ENCODE measurements at regions not wholly inside any gene's neighbourhood (a gene's known extent, or its start where the extent isn't known, plus 50 kb on each side); places are given as distances from the start of the nearest gene placed in this dataset.
"Not testable (repeated sequence)": the region's sequence is repeated elsewhere in the genome, so short reads cannot be mapped to it uniquely, and the experiment has no call there.

GRCh38 chr11:96447208-96448110, 57.6 kb downstream of the JRKL start:
- no peak for DNase-seq

- DNase-seq, result no peak
Measured at GRCh38 chr11:96448225-96448624, 58.4 kb downstream of the JRKL start.

- DNase-seq, result no peak
Measured at GRCh38 chr11:96456111-96456510, 66.3 kb downstream of the JRKL start.

- no peak for DNase-seq
Measured at GRCh38 chr11:96459751-96460150, 69.9 kb downstream of the JRKL start.

GRCh38 chr11:96461871-96462270, 72.1 kb downstream of the JRKL start:
- DNase-seq, result no peak

GRCh38 chr11:96464700-96465307, 75.0 kb downstream of the JRKL start:
- peak; percentile 47 to 66 for DNase-seq

GRCh38 chr11:96465512-96465911, 75.7 kb downstream of the JRKL start:
- DNase-seq, result no peak

- DNase-seq, result no peak
Measured at GRCh38 chr11:96466607-96467006, 76.8 kb downstream of the JRKL start.

GRCh38 chr11:96469776-96470175, 80.0 kb downstream of the JRKL start:
- no peak for DNase-seq

- DNase-seq, result no peak
Measured at GRCh38 chr11:96470521-96470920, 80.7 kb downstream of the JRKL start.

GRCh38 chr11:96472085-96472484, 82.3 kb downstream of the JRKL start:
- no peak for DNase-seq

- no peak for DNase-seq
Measured at GRCh38 chr11:96474263-96474662, 84.5 kb downstream of the JRKL start.

GRCh38 chr11:96481204-96481603, 91.4 kb downstream of the JRKL start:
- DNase-seq, result no peak

GRCh38 chr11:96481771-96482170, 92.0 kb downstream of the JRKL start:
- no peak for DNase-seq

- DNase-seq, result no peak
Measured at GRCh38 chr11:96482193-96482592, 92.4 kb downstream of the JRKL start.

- no peak for DNase-seq
Measured at GRCh38 chr11:96483374-96483955, 93.7 kb downstream of the JRKL start.

GRCh38 chr11:96484361-96484760, 94.5 kb downstream of the JRKL start:
- DNase-seq, result no peak

- no peak for DNase-seq
Measured at GRCh38 chr11:96486890-96487611, 97.2 kb downstream of the JRKL start.

- DNase-seq, result not testable (repeated sequence)
Measured at GRCh38 chr11:96488911-96489310, 99.1 kb downstream of the JRKL start.

- no peak for DNase-seq
Measured at GRCh38 chr11:96500440-96500839, 110.6 kb downstream of the JRKL start.

- no peak for DNase-seq
Measured at GRCh38 chr11:96506041-96506440, 116.2 kb downstream of the JRKL start.

- DNase-seq, result no peak
Measured at GRCh38 chr11:96506953-96507354, 117.1 kb downstream of the JRKL start.

GRCh38 chr11:96508861-96509260, 119.0 kb downstream of the JRKL start:
- no peak for DNase-seq
